Lower leg skin (tissue), 3 donors: ENCODE measurements at regions not wholly inside any gene's neighbourhood (a gene's known extent, or its start where the extent isn't known, plus 50 kb on each side); places are given as distances from the start of the nearest gene placed in this dataset.

ENCODE experiments used
- POLR2A ChIP-seq, 2 donors: fragments of 450-650 bp; IDR thresholded peaks; one replicate each; pipeline ENCODE4 v1.6.1; 2016 to 2017; ENCODE audit warnings: antibody characterized with exemption in 2 of 2, mild to moderate bottlenecking in 1 of 2, moderate library complexity in 1 of 2
- TF ChIP-seq, protein P1 (sequence below), 3 donors: fragments of 450-650 bp; IDR thresholded peaks; one replicate each; pipeline ENCODE4 v1.5.1; 2016; ENCODE audit warnings: antibody characterized with exemption in 3 of 3, mild to moderate bottlenecking in 3 of 3, moderate library complexity in 2 of 3

DNA sequence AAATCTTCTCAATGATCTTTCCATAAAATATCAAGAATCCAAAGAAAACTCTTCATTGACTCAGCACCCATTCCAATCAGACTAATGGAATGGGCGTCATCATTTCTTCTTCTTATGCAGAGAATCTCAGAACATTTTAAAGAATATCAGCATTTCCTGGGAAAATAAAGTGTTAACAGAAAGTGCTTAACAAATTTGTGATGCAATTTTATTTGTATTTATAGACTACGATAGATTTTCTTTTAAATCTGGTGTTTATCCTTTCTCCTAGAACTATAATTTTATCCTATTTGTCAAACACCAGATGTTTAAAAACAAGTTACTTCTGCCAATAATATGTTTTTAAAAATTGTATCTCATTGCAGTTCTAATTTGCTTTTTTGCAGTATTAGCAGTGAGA, 330.7 kb downstream of the COL12A1 start:
- TF ChIP-seq, protein P1, sequence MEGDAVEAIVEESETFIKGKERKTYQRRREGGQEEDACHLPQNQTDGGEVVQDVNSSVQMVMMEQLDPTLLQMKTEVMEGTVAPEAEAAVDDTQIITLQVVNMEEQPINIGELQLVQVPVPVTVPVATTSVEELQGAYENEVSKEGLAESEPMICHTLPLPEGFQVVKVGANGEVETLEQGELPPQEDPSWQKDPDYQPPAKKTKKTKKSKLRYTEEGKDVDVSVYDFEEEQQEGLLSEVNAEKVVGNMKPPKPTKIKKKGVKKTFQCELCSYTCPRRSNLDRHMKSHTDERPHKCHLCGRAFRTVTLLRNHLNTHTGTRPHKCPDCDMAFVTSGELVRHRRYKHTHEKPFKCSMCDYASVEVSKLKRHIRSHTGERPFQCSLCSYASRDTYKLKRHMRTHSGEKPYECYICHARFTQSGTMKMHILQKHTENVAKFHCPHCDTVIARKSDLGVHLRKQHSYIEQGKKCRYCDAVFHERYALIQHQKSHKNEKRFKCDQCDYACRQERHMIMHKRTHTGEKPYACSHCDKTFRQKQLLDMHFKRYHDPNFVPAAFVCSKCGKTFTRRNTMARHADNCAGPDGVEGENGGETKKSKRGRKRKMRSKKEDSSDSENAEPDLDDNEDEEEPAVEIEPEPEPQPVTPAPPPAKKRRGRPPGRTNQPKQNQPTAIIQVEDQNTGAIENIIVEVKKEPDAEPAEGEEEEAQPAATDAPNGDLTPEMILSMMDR (IDR thresholded peaks at IDR 0.05), result no peak
- no peak for TF ChIP-seq POLR2A (IDR thresholded peaks at IDR 0.05)
